ENCODE measurements at regions not wholly inside any gene's neighbourhood (a gene's known extent, or its start where the extent isn't known, plus 50 kb on each side); places are given as distances from the start of the nearest gene placed in this dataset.

DNA sequence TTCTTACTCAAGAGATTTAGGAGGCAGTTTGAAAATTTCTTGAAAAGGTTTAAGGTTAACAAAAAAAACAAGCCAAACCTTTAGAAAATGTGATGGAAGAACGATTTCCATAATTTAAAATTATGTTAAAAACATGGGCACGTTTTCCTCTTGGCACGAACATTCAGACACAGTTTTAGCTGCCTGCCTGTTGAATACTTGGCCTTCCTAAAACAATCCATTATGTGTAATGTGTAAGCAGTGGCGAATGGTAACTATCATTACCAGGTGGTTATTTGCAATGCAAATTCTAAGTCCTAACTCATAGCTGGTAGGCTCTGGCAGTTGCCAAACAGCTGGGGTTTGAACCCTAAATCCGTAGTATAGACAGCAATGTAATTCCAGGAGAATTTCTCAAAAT lies 1425.7 kb upstream of the SLC10A2 start:
- DNase-seq (ENCODE audit: low read depth, low spot score): no peak
- Histone ChIP-seq H3K4me1 (ENCODE audit: control insufficient read depth, insufficient read depth, low read length) (no peaks in the 10 kb centered on the region), H3K36me3 (ENCODE audit: control insufficient read depth, insufficient read depth, low read length) (no peaks in the 10 kb centered on the region), H3K27ac (ENCODE audit: low read length) (no peak overlapping the region), H3K4me3 (ENCODE audit: low read length) (no peak overlapping the region), H3K27me3 (ENCODE audit: control insufficient read depth, insufficient read depth, low read length) (no peaks in the 10 kb centered on the region), H3K9me3 (ENCODE audit: control insufficient read depth, insufficient read depth, low read length) (no peaks in the 10 kb centered on the region)
- WGBS (ENCODE audit: insufficient coverage, insufficient read length): no CpG with 5 or more reads among the region's 5 CpGs

DNA sequence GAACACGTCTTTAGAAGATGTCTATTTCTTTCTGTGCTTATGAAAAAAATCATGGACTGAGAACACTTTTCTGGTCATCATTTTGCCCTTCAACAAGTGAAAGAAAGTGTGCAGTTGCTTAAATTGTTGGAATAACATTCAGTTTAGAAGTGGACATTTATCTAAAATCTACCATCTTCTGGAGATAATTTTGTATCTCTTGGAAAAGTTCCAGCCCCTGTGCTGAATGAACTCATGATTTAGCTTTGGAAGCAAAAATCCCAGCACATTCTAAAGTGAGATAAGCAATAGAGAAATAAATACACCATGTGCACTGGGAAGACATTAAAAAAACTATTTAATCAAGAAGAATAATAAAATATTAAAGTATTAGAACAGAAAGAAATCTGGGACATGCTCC lies 1420.8 kb upstream of the SLC10A2 start:
- Histone ChIP-seq H3K4me3 (ENCODE audit: low read length) (no peak overlapping the region), H3K9me3 (ENCODE audit: control insufficient read depth, insufficient read depth, low read length) (no peaks in the 10 kb centered on the region), H3K27me3 (ENCODE audit: control insufficient read depth, insufficient read depth, low read length) (no peaks in the 10 kb centered on the region), H3K36me3 (ENCODE audit: control insufficient read depth, insufficient read depth, low read length) (no peaks in the 10 kb centered on the region), H3K4me1 (ENCODE audit: control insufficient read depth, insufficient read depth, low read length) (no peaks in the 10 kb centered on the region), H3K27ac (ENCODE audit: low read length) (no peak overlapping the region)
- no peak for DNase-seq (ENCODE audit: low read depth, low spot score)
- WGBS (ENCODE audit: insufficient coverage, insufficient read length): no CpG with 5 or more reads among the region's 1 CpG

DNA sequence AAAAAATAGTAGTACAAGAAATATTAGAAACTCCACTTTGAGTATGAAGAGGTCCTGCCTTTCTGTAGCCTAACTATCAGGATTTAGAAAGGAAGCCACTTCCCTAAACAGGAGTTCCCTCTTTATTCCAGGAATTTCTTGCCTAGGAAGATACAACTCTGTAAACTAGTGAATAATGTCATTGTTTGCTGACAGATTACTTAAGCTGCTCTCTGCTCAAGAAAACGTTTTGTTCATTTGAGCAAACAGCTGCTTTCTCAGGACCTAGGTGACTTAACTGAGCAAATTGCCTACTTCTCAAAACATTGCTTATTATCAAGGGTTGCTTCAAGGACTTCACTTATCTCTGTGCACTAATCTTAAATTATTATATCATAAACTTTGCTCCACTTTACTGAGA lies 1419.4 kb upstream of the SLC10A2 start:
- Histone ChIP-seq H3K27ac (ENCODE audit: low read length) (no peak overlapping the region), H3K36me3 (ENCODE audit: control insufficient read depth, insufficient read depth, low read length) (no peaks in the 10 kb centered on the region), H3K4me3 (ENCODE audit: low read length) (no peak overlapping the region), H3K9me3 (ENCODE audit: control insufficient read depth, insufficient read depth, low read length) (no peaks in the 10 kb centered on the region), H3K27me3 (ENCODE audit: control insufficient read depth, insufficient read depth, low read length) (no peaks in the 10 kb centered on the region), H3K4me1 (ENCODE audit: control insufficient read depth, insufficient read depth, low read length) (no peaks in the 10 kb centered on the region)
- no peak for DNase-seq (ENCODE audit: low read depth, low spot score)
- no CpG with 5 or more reads among the region's 1 CpG for WGBS (ENCODE audit: insufficient coverage, insufficient read length)

DNA sequence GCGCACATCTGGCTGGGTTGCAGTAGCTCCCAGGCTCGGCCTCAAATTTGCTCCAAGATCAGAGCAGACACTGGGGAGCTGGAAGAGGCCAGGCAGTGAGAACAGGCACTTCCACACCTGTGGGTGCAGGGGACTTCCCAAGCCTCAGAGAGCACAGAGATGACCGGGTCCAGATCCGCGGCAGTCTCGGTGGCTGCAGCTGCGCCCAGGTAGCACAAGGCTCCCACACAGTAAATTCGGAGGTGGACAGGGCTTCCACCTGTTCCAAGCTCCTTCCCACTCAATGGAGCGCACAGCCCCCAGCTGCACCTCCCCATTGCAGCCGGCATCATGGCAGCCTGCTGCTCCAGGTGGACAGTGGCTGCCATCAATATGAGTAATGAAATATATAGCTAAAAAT lies 1417.4 kb upstream of the SLC10A2 start:
- no peak for DNase-seq (ENCODE audit: low read depth, low spot score)
- H3K9me3 ChIP-seq (ENCODE audit: control insufficient read depth, insufficient read depth, low read length): no peaks in the 10 kb centered on the region
- H3K4me1 ChIP-seq (ENCODE audit: control insufficient read depth, insufficient read depth, low read length): no peaks in the 10 kb centered on the region
- no peaks in the 10 kb centered on the region for H3K27me3 ChIP-seq (ENCODE audit: control insufficient read depth, insufficient read depth, low read length)
- no CpG with 5 or more reads among the region's 10 CpGs for WGBS (ENCODE audit: insufficient coverage, insufficient read length)
- H3K36me3 ChIP-seq (ENCODE audit: control insufficient read depth, insufficient read depth, low read length): no peaks in the 10 kb centered on the region
- no peak overlapping the region for H3K27ac ChIP-seq (ENCODE audit: low read length)
- H3K4me3 ChIP-seq (ENCODE audit: low read length): no peak overlapping the region

DNA sequence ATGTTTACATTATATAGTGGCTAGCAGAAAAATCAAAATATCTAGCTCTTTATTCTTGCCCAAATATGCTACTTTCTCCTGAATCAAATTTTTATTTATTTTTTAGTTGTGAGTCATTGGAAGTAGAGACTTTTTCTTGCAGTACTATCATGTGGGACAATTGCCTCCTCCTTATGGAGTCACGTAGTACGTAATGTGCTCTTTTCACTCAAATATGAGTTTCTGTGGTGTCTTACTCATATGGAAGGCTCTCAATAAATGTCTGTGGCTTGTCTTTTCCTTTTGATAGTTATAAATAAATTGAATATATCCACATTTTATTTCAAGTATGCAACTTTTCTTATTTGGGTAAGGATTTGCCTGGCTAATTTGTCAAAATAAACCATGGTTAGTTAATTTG lies 1411.0 kb upstream of the SLC10A2 start:
- Histone ChIP-seq H3K27me3 (ENCODE audit: control insufficient read depth, insufficient read depth, low read length) (no peaks in the 10 kb centered on the region), H3K36me3 (ENCODE audit: control insufficient read depth, insufficient read depth, low read length) (no peaks in the 10 kb centered on the region), H3K9me3 (ENCODE audit: control insufficient read depth, insufficient read depth, low read length) (no peaks in the 10 kb centered on the region), H3K4me1 (ENCODE audit: control insufficient read depth, insufficient read depth, low read length) (no peaks in the 10 kb centered on the region), H3K27ac (ENCODE audit: low read length) (no peak overlapping the region), H3K4me3 (ENCODE audit: low read length) (no peak overlapping the region)
- DNase-seq (ENCODE audit: low read depth, low spot score): no peak
- WGBS (ENCODE audit: insufficient coverage, insufficient read length): no CpG with 5 or more reads among the region's 2 CpGs

DNA sequence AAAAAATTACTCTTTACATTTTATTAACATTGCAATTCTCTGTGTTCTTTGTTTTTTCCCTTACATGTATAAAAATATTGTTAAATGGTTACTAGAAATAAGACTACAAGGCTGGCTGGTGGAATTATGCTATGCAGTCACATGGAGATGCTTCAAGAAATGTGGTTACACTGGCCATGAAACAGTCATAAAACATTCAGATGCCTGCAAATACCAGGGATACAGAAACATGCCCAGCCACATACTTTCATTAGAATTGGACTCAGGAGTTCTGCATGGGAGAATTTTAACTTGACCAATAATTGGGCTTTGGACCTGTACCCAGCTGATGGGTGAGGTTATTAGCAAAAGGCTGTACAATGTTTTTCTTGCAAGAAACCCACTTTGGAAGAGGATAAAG lies 1407.7 kb upstream of the SLC10A2 start:
- Histone ChIP-seq H3K27ac (ENCODE audit: low read length) (no peak overlapping the region), H3K4me1 (ENCODE audit: control insufficient read depth, insufficient read depth, low read length) (no peaks in the 10 kb centered on the region), H3K9me3 (ENCODE audit: control insufficient read depth, insufficient read depth, low read length) (no peaks in the 10 kb centered on the region), H3K27me3 (ENCODE audit: control insufficient read depth, insufficient read depth, low read length) (no peaks in the 10 kb centered on the region), H3K4me3 (ENCODE audit: low read length) (no peak overlapping the region), H3K36me3 (ENCODE audit: control insufficient read depth, insufficient read depth, low read length) (no peaks in the 10 kb centered on the region)
- DNase-seq (ENCODE audit: low read depth, low spot score): no peak

DNA sequence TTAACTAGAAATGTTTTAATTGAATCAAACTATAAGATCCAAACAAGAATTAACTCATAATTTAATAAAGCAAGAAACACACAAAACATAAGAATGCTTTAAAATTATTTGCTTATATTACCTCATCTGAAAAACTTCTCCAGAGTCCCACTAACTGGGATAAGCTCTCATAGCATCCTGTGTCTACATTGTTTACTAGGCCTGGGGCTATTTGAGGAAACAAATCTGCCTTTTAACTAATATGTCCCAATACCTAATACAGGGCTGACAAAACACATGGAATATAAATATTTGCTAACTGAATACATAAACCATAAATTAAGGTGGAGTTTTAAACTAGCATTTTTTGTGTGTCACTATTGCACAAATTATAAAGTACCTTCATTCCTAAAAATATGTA lies 1399.8 kb upstream of the SLC10A2 start:
- Histone ChIP-seq H3K36me3 (ENCODE audit: control insufficient read depth, insufficient read depth, low read length) (no peaks in the 10 kb centered on the region), H3K4me3 (ENCODE audit: low read length) (no peak overlapping the region), H3K4me1 (ENCODE audit: control insufficient read depth, insufficient read depth, low read length) (no peaks in the 10 kb centered on the region; the same call in 1 of the 2 replicates), H3K9me3 (ENCODE audit: control insufficient read depth, insufficient read depth, low read length) (no peaks in the 10 kb centered on the region), H3K27me3 (ENCODE audit: control insufficient read depth, insufficient read depth, low read length) (no peaks in the 10 kb centered on the region), H3K27ac (ENCODE audit: low read length) (no peak overlapping the region)
- no peak for DNase-seq (ENCODE audit: low read depth, low spot score)

DNA sequence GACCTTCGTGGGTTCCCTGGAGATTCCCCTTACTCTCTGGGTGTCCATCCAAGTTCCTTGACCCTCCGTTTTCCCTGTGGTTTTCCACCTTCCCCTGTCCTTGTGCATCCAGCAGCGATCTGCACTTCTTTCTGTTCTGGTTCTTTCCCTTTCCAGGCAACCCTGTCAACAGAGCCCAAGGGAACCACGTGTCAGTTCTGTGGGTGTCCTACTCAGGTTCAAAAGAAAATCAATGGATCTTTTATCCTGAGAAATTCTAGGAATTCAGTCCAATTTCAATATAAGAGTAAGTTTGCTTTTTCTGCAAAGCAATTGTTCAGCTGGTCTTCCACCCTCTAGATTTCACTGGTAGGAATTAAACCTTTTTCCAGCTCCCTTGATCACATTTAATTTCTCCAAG lies 1394.8 kb upstream of the SLC10A2 start:
- no peak overlapping the region for H3K27ac ChIP-seq (ENCODE audit: low read length)
- no peak overlapping the region for H3K4me3 ChIP-seq (ENCODE audit: low read length)
- H3K9me3 ChIP-seq (ENCODE audit: control insufficient read depth, insufficient read depth, low read length): no peaks in the 10 kb centered on the region
- H3K4me1 ChIP-seq (ENCODE audit: control insufficient read depth, insufficient read depth, low read length): no peaks in the 10 kb centered on the region; the same call in 1 of the 2 replicates
- DNase-seq (ENCODE audit: low read depth, low spot score): peak; percentile 9
- H3K27me3 ChIP-seq (ENCODE audit: control insufficient read depth, insufficient read depth, low read length): no peaks in the 10 kb centered on the region
- WGBS (ENCODE audit: insufficient coverage, insufficient read length): no CpG with 5 or more reads among the region's 4 CpGs
- no peaks in the 10 kb centered on the region for H3K36me3 ChIP-seq (ENCODE audit: control insufficient read depth, insufficient read depth, low read length)

DNA sequence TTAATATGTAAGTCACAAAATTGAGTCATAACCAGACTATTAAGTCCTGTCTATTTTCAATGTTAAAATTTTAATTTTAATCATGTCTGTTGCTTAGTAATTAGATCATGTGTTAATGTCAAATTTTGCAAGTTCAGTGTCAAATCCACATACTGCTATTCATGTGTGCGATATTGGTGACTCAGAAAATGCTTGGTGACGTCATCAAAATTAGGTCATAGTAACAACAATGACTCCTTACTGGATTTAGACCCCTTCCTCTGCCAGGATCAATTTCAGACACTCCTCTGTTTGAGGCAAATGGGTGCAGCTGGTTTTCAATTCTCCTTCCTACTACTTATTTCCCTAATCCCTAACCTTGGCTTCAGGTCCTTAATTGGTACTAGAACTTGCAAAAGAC lies 1394.3 kb upstream of the SLC10A2 start:
- no CpG with 5 or more reads among the region's 2 CpGs for WGBS (ENCODE audit: insufficient coverage, insufficient read length)
- H3K27ac ChIP-seq (ENCODE audit: low read length): no peak overlapping the region
- DNase-seq (ENCODE audit: low read depth, low spot score): no peak
- no peaks in the 10 kb centered on the region; the same call in 1 of the 2 replicates for H3K4me1 ChIP-seq (ENCODE audit: control insufficient read depth, insufficient read depth, low read length)
- H3K4me3 ChIP-seq (ENCODE audit: low read length): no peak overlapping the region
- no peaks in the 10 kb centered on the region for H3K27me3 ChIP-seq (ENCODE audit: control insufficient read depth, insufficient read depth, low read length)
- H3K9me3 ChIP-seq (ENCODE audit: control insufficient read depth, insufficient read depth, low read length): no peaks in the 10 kb centered on the region
- H3K36me3 ChIP-seq (ENCODE audit: control insufficient read depth, insufficient read depth, low read length): no peaks in the 10 kb centered on the region

DNA sequence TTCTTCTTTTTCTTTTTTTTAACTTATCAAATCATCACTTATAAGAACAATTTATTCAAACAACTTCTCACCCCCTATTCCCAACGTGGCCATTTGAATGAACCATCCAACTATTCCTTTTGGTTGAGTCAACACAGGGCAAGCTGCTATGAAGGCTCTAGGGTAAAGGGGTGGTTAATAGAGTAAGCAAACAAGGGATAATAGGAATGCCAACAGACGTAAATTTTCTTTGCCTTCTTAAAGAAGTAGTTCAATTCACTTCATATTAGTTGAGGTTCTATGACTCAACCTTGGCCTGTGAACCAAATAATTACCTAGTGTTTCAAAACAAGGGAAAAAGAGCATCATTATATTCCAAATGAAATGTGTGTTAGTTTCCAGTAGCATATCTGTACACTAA lies 1383.8 kb upstream of the SLC10A2 start:
- Histone ChIP-seq H3K4me1 (ENCODE audit: control insufficient read depth, insufficient read depth, low read length) (no peaks in the 10 kb centered on the region; the same call in 1 of the 2 replicates), H3K9me3 (ENCODE audit: control insufficient read depth, insufficient read depth, low read length) (no peaks in the 10 kb centered on the region), H3K4me3 (ENCODE audit: low read length) (no peak overlapping the region), H3K27ac (ENCODE audit: low read length) (no peak overlapping the region), H3K27me3 (ENCODE audit: control insufficient read depth, insufficient read depth, low read length) (no peaks in the 10 kb centered on the region), H3K36me3 (ENCODE audit: control insufficient read depth, insufficient read depth, low read length) (no peaks in the 10 kb centered on the region)
- DNase-seq (ENCODE audit: low read depth, low spot score): no peak
- WGBS (ENCODE audit: insufficient coverage, insufficient read length): 100% methylated on average over 1 of the region's 2 CpGs

DNA sequence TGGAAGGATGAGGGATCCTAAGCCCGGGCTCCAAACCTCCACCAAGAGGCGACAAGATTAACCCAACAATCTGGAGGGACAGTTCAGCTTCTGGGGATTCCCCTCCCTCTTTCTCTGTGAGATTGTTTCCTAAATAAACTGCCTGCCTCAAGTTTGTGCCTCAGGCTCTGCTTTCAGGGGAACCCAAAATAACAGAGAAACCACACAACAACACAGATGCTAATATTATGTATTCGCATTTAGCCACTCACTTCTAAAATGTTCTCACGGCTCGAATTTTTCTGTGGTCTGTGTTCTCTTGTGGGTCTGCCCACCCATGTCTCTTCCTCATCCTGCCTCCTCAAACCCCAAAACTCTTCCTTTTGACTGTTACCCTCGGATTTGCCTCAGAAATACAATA lies 1381.1 kb upstream of the SLC10A2 start:
- Histone ChIP-seq H3K36me3 (ENCODE audit: control insufficient read depth, insufficient read depth, low read length) (no peaks in the 10 kb centered on the region), H3K27me3 (ENCODE audit: control insufficient read depth, insufficient read depth, low read length) (no peaks in the 10 kb centered on the region), H3K4me1 (ENCODE audit: control insufficient read depth, insufficient read depth, low read length) (no peaks in the 10 kb centered on the region; the same call in 1 of the 2 replicates), H3K27ac (ENCODE audit: low read length) (no peak overlapping the region), H3K9me3 (ENCODE audit: control insufficient read depth, insufficient read depth, low read length) (no peaks in the 10 kb centered on the region), H3K4me3 (ENCODE audit: low read length) (no peak overlapping the region)
- WGBS (ENCODE audit: insufficient coverage, insufficient read length): no CpG with 5 or more reads among the region's 6 CpGs
- no peak for DNase-seq (ENCODE audit: low read depth, low spot score)

Measured in iPS DF 6.9 (cell line).